Esophagus (tissue), 2 donors: ENCODE measurements at regions not wholly inside any gene's neighbourhood (a gene's known extent, or its start where the extent isn't known, plus 50 kb on each side); places are given as distances from the start of the nearest gene placed in this dataset.
"Not testable (repeated sequence)": the region's sequence is repeated elsewhere in the genome, so short reads cannot be mapped to it uniquely, and the experiment has no call there.

Experiments used
- H3K27ac ChIP-seq, 2 donors: one replicate each; pipeline ENCODE4 v1.5.1; 2013; ENCODE audit warnings: low read depth in 2 of 2, mild to moderate bottlenecking in 2 of 2, inconsistent platforms in 1 of 2, low read length in 1 of 2, moderate library complexity in 1 of 2
- H3K27me3 ChIP-seq, 2 donors: one replicate each; pipeline ENCODE4 v1.6.1; 2013; ENCODE audit warnings: low read length in 2 of 2, control low read depth in 1 of 2, mild to moderate bottlenecking in 1 of 2; ENCODE audit not compliant: insufficient read depth in 2 of 2, control insufficient read depth in 1 of 2
- H3K36me3 ChIP-seq, 2 donors: one replicate each; pipeline ENCODE4 v1.6.1; 2013; ENCODE audit warnings: low read length in 1 of 2; ENCODE audit not compliant: control insufficient read depth in 2 of 2, insufficient read depth in 2 of 2
- H3K4me1 ChIP-seq, 2 donors: one replicate each; pipeline ENCODE4 v1.6.1; 2013; ENCODE audit warnings: low read length in 1 of 2; ENCODE audit not compliant: control insufficient read depth in 2 of 2, insufficient read depth in 2 of 2
- H3K4me3 ChIP-seq, 2 donors: one replicate each; pipeline ENCODE4 v1.5.1; 2013; ENCODE audit warnings: low read length in 2 of 2, mild to moderate bottlenecking in 2 of 2, low read depth in 1 of 2, moderate library complexity in 1 of 2
- H3K9me3 ChIP-seq, 2 donors: one replicate each; pipeline ENCODE4 v1.6.1; 2013; ENCODE audit warnings: mild to moderate bottlenecking in 2 of 2, low read depth in 1 of 2, low read length in 1 of 2, moderate library complexity in 1 of 2; ENCODE audit not compliant: control insufficient read depth in 2 of 2, insufficient read depth in 1 of 2
- WGBS, 2 donors: extraction: QIAGEN DNeasy Blood & Tissue Kit; methylation state at CpG; one replicate each; pipeline ENCODE4 v1.1.7; 2013; 5-methylcytosine and 5-hydroxymethylcytosine counted together
- donor health status: healthy with polysubstance abuse.
- donor health status: Bipolar disorder and iron deficiency.

GRCh38 chr13:71015021-71015420, 852.0 kb downstream of the DACH1 start:
- no peak overlapping the region for H3K27ac ChIP-seq
- 72 to 73% methylated on average over 9 of the region's 9 CpGs for WGBS, 2 donors
- no peaks in the 10 kb centered on the region for H3K4me1 ChIP-seq
- no peaks in the 10 kb centered on the region for H3K27me3 ChIP-seq
- no peaks in the 10 kb centered on the region for H3K36me3 ChIP-seq
- no peaks in the 10 kb centered on the region for H3K9me3 ChIP-seq
- no peak overlapping the region for H3K4me3 ChIP-seq

DNA sequence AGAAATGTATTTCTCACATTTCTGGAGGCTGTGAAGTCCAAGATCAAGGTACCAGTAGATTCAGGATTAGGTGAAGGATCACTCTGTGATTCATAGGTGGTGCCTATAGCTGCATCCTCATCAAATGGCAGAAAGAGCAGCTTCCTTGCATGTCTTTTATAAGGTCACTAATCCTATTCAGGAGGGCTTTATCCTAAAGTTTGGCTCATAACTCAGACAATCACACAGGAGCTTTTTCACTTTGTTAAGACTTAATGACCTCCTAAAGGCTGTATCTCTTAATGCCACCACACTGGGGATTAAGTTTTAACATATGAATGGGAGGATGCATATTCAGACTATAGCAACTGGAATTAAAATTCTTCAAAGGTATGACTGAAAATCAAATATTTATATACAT, 861.1 kb downstream of the DACH1 start:
- no peak overlapping the region for H3K27ac ChIP-seq
- H3K9me3 ChIP-seq, result no peaks in the 10 kb centered on the region
- no peaks in the 10 kb centered on the region for H3K36me3 ChIP-seq
- H3K4me1 ChIP-seq, result no peaks in the 10 kb centered on the region
- no peaks in the 10 kb centered on the region for H3K27me3 ChIP-seq
- no peak overlapping the region for H3K4me3 ChIP-seq

DNA sequence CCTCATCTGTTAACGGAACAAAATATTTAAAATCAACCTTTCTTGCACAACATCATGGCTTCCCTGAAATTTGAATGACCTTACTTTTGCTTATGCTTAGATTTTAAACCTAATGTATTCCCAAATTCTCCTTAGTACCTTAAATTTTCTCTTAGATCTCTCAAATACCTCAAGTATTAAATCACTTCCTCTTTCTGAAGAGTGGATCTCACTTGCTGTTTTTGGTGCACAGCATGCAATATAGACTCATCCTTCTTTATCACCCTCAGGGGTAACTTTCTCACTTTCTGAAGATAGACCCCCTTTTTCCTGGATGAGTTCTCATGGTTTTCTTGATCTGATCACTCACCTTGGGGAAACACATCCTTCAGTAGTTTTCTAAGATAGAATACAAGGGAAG, 871.7 kb downstream of the DACH1 start:
- no peaks in the 10 kb centered on the region for H3K27me3 ChIP-seq
- H3K27ac ChIP-seq, result no peak overlapping the region
- no peak overlapping the region for H3K4me3 ChIP-seq
- H3K4me1 ChIP-seq, result no peaks in the 10 kb centered on the region
- no peaks in the 10 kb centered on the region for H3K36me3 ChIP-seq
- no peaks in the 10 kb centered on the region for H3K9me3 ChIP-seq
- WGBS, 2 donors, result 83 to 84% methylated on average over 1 of the region's 1 CpG

DNA sequence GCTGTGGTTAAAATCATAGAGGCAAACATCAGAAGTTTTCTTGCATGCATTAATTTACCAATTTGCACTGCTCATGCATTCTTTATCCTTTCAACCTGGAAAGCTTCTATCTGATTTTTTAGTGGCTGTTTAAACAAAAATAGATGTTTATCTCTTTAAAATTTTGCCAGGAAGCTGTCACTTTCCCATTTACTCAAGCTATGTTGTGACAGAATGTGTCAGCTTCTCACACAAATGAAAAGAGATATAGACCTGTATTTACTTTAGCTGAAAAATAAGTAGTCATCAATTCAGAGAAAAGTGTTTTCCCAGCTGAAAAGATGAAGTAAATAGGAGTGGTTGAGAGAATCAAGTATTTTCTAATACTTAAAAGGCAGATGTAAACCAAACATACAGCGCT, 872.8 kb downstream of the DACH1 start:
- H3K36me3 ChIP-seq, result no peaks in the 10 kb centered on the region
- H3K27me3 ChIP-seq, result no peaks in the 10 kb centered on the region
- H3K4me1 ChIP-seq, result no peaks in the 10 kb centered on the region
- 20 to 71% methylated on average over 1 of the region's 1 CpG for WGBS, 2 donors
- H3K4me3 ChIP-seq, result no peak overlapping the region
- no peak overlapping the region for H3K27ac ChIP-seq
- no peaks in the 10 kb centered on the region for H3K9me3 ChIP-seq

DNA sequence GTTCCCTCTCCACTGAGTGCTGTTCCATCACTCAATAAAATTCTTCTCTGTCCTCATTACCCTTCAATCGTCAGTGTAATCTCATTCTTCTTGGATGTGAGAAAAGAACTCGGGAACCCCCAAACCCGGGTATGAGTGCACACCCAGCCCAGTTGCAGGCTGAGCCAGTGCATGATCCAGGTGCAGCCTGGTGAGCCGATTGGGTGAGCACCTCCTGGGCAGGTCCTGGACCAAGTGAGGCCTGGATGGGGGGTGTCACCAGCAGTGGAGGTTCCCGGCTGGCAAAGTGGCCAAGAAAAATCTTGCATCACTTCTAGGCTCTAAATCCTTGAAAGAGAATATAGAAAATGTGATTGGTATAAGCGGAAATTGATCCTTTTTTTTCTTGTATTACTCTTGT, 878.8 kb upstream of the KLHL1 start:
- Histone ChIP-seq H3K9me3 (peaks cover 0 to 3% of the 10 kb centered on the region in 2 donors), H3K27me3 (no peaks in the 10 kb centered on the region)
- 89 to 94% methylated on average over 6 of the region's 6 CpGs for WGBS, 2 donors

DNA sequence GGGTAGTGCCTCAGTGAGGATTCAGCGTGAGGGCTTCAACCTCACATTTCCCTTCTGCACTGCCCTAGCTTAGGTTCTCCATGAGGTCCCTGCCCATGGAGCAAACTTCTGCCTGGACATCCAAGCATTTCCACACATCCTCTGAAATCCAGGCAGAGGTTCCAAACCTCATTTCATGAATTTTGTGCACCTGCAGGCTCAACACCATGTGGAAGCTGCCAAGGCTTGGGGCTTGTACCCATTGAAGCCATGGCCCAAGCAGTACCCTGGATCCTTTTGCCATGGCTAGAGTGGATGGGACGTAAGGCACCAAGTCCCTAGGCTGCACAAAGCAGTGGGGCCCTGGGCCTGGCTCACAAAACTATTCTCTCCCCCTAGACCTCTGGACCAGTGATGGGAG, 877.1 kb upstream of the KLHL1 start:
- Histone ChIP-seq H3K4me3 (no peak overlapping the region), H3K9me3 (peaks cover under 1 to 3% of the 10 kb centered on the region in 2 donors), H3K4me1 (no peaks in the 10 kb centered on the region), H3K27ac (no peak overlapping the region), H3K36me3 (no peaks in the 10 kb centered on the region), H3K27me3 (no peaks in the 10 kb centered on the region)
- 80 to 83% methylated on average over 2 of the region's 2 CpGs for WGBS, 2 donors

More for the DNA sequence above, 878.8 kb upstream of the KLHL1 start:
- H3K27ac ChIP-seq, result no peak overlapping the region
- no peak overlapping the region for H3K4me3 ChIP-seq
- H3K4me1 ChIP-seq, result no peaks in the 10 kb centered on the region
- H3K36me3 ChIP-seq, result no peaks in the 10 kb centered on the region

DNA sequence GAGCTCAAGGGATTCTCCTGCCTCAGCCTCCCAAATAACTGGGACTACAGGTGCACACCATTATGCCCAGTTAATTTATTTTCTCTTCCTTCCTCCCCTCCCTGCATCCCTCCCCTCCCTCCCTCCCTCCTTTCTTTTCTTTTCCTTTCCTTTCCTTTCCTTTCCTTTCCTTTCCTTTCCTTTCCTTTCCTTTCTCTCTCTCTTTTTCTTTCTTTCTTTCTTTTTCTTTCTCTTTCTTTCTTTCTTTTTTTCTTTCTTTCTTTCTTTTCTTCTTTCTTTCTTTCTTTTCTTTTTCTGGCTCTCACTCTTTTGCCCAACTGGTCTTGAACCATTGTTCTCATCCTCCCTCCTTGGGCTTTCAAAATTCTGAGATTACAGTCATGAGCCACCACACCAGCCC, 873.0 kb upstream of the KLHL1 start:
- H3K9me3 ChIP-seq, H3K27me3 ChIP-seq, H3K4me3 ChIP-seq, H3K36me3 ChIP-seq, H3K27ac ChIP-seq, H3K4me1 ChIP-seq: not testable (repeated sequence)

- no peaks in the 10 kb centered on the region for H3K9me3 ChIP-seq
- H3K4me1 ChIP-seq, result no peaks in the 10 kb centered on the region
- H3K4me3 ChIP-seq, result no peak overlapping the region
- 67 to 71% methylated on average over 5 of the region's 5 CpGs for WGBS, 2 donors
- no peaks in the 10 kb centered on the region for H3K27me3 ChIP-seq
- no peaks in the 10 kb centered on the region for H3K36me3 ChIP-seq
- H3K27ac ChIP-seq, result no peak overlapping the region
These were observed 861.1 kb upstream of the KLHL1 start for GRCh38 chr13:70969321-70969720.

DNA sequence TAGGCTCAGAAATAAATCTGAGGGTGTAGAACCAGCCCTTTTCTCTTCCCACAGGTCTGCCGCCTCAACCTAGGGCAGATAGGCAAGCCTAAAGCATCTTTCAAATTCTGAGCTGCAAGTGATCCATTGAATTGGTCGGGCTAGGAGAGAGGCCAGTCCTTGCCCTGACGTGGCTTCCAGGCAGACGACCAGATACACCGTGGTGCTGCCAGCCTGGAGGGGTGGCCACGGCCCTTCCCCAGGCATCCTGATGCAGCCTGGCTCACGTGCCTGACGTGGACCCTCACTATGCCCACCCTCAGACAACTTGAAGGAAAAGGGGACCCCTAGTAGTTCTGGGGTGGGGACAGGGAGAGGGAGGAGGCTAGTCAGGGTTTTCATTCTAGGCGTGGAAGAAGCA, 859.3 kb upstream of the KLHL1 start:
- Histone ChIP-seq H3K36me3 (no peaks in the 10 kb centered on the region), H3K9me3 (no peaks in the 10 kb centered on the region), H3K27ac (no peak overlapping the region), H3K27me3 (no peaks in the 10 kb centered on the region), H3K4me1 (no peaks in the 10 kb centered on the region), H3K4me3 (no peak overlapping the region)
- WGBS, 2 donors, result 84 to 87% methylated on average over 9 of the region's 9 CpGs

GRCh38 chr13:70964874-70965273, 856.6 kb upstream of the KLHL1 start:
- 27 to 38% methylated on average over 1 of the region's 1 CpG for WGBS, 2 donors
- Histone ChIP-seq H3K27me3 (no peaks in the 10 kb centered on the region), H3K9me3 (no peaks in the 10 kb centered on the region), H3K36me3 (no peaks in the 10 kb centered on the region), H3K27ac (no peak overlapping the region), H3K4me3 (no peak overlapping the region), H3K4me1 (no peaks in the 10 kb centered on the region)
